GM06990 (cell line): ENCODE measurements at regions not wholly inside any gene's neighbourhood (a gene's known extent, or its start where the extent isn't known, plus 50 kb on each side); places are given as distances from the start of the nearest gene placed in this dataset.
"Not testable (repeated sequence)": the region's sequence is repeated elsewhere in the genome, so short reads cannot be mapped to it uniquely, and the experiment has no call there.

ENCODE experiments used
- DNase-seq: peaks from one replicate; pipeline ENCODE4 v3.0.0-alpha.2; 2011; ENCODE audit not compliant: insufficient read length; ENCODE audit errors: extremely low read depth
- H3K27me3 ChIP-seq: replicated peaks from 2 replicates; pipeline ENCODE4 v1.6.0; 2011; ENCODE audit warnings: low read length; ENCODE audit not compliant: control insufficient read depth, insufficient read depth
- H3K36me3 ChIP-seq: 2 replicates; pipeline ENCODE4 v1.5.1; 2011; ENCODE audit warnings: low read length; ENCODE audit not compliant: control insufficient read depth, insufficient read depth
- H3K4me3 ChIP-seq: replicated peaks from 2 replicates; pipeline ENCODE4 v1.5.1; 2011; ENCODE audit warnings: low read depth, mild to moderate bottlenecking, control low read depth, low read length
- CTCF ChIP-seq: IDR thresholded peaks from 2 replicates; pipeline ENCODE4 v1.5.1; 2011; ENCODE audit warnings: low read length, control low read depth, mild to moderate bottlenecking, inconsistent platforms; ENCODE audit not compliant: insufficient read depth, poor library complexity, severe bottlenecking

GRCh38 chr4:126532527-126532926 lies 1100.2 kb upstream of the INTU start:
- no peak for TF ChIP-seq CTCF
- no peaks in the 10 kb centered on the region for H3K27me3 ChIP-seq
- H3K36me3 ChIP-seq = no peaks in the 10 kb centered on the region
- no peak overlapping the region for H3K4me3 ChIP-seq
- no peak for DNase-seq

- DNase-seq = no peak
- Histone ChIP-seq H3K4me3 (no peak overlapping the region), H3K36me3 (no peaks in the 10 kb centered on the region), H3K27me3 (no peaks in the 10 kb centered on the region)
- TF ChIP-seq CTCF = no peak
These were observed 1099.5 kb upstream of the INTU start for GRCh38 chr4:126533146-126533805.

GRCh38 chr4:126539771-126540170 lies 1093.0 kb upstream of the INTU start:
- DNase-seq = no peak
- H3K4me3 ChIP-seq = no peak overlapping the region
- no peaks in the 10 kb centered on the region for H3K27me3 ChIP-seq
- no peaks in the 10 kb centered on the region for H3K36me3 ChIP-seq
- TF ChIP-seq CTCF = no peak

- no peaks in the 10 kb centered on the region for H3K27me3 ChIP-seq
- TF ChIP-seq CTCF = no peak
- H3K36me3 ChIP-seq = no peaks in the 10 kb centered on the region
- no peak for DNase-seq
- H3K4me3 ChIP-seq = no peak overlapping the region
These were observed 1090.9 kb upstream of the INTU start for GRCh38 chr4:126541820-126542219.

- DNase-seq = no peak
- no peaks in the 10 kb centered on the region for H3K36me3 ChIP-seq
- no peaks in the 10 kb centered on the region for H3K27me3 ChIP-seq
- no peak for TF ChIP-seq CTCF
- no peak overlapping the region for H3K4me3 ChIP-seq
These were observed 1088.5 kb upstream of the INTU start for GRCh38 chr4:126544276-126544675.

GRCh38 chr4:126546197-126546596 lies 1086.6 kb upstream of the INTU start:
- not testable (repeated sequence) for DNase-seq, H3K4me3 ChIP-seq, H3K36me3 ChIP-seq, H3K27me3 ChIP-seq
